LNCaP clone FGC (cell line): ENCODE measurements at regions not wholly inside any gene's neighbourhood (a gene's known extent, or its start where the extent isn't known, plus 50 kb on each side); places are given as distances from the start of the nearest gene placed in this dataset.

Experiments used
- DNase-seq: peaks from one replicate; pipeline ENCODE4 v3.0.0-alpha.2; 2011; ENCODE audit warnings: low read depth
- H3K4me3 ChIP-seq: 2 replicates; pipeline ENCODE4 v1.5.1; 2011; ENCODE audit warnings: mild to moderate bottlenecking, low read depth, low read length, control low read depth
- CTCF ChIP-seq: IDR thresholded peaks from 2 replicates; pipeline ENCODE4 v1.5.1; 2012; ENCODE audit warnings: mild to moderate bottlenecking; ENCODE audit not compliant: control insufficient read depth, insufficient read depth; ENCODE audit errors: extremely low read depth

GRCh38 chr13:53775807-53776206 is 747.2 kb downstream of the OLFM4 start:
- no peak for DNase-seq
- H3K4me3 ChIP-seq = no peak overlapping the region
- no peak for TF ChIP-seq CTCF

- DNase-seq = no peak
- no peak overlapping the region for H3K4me3 ChIP-seq
- no peak for TF ChIP-seq CTCF
Observed at GRCh38 chr13:53778937-53779336, 750.3 kb downstream of the OLFM4 start.

- DNase-seq = no peak
- TF ChIP-seq CTCF = peak; percentile 38
- H3K4me3 ChIP-seq = no peak overlapping the region
Observed at GRCh38 chr13:53781941-53782340, 753.3 kb downstream of the OLFM4 start.

- no peak overlapping the region for H3K4me3 ChIP-seq
- TF ChIP-seq CTCF = peak; percentile 69
- DNase-seq = peak; percentile 22
Observed at GRCh38 chr13:53782488-53782961, 753.9 kb downstream of the OLFM4 start.

GRCh38 chr13:53783471-53783870 is 754.9 kb downstream of the OLFM4 start:
- no peak for TF ChIP-seq CTCF
- no peak overlapping the region for H3K4me3 ChIP-seq
- DNase-seq = no peak

- no peak for TF ChIP-seq CTCF
Observed at GRCh38 chr13:53788286-53788685, 759.7 kb downstream of the OLFM4 start.

GRCh38 chr13:53800011-53800410 is 771.4 kb downstream of the OLFM4 start:
- no peak for TF ChIP-seq CTCF
- no peak overlapping the region for H3K4me3 ChIP-seq
- DNase-seq = no peak

More at GRCh38 chr13:53788286-53788685, 759.7 kb downstream of the OLFM4 start:
- H3K4me3 ChIP-seq = no peak overlapping the region
- no peak for DNase-seq
